ENCODE measurements at regions not wholly inside any gene's neighbourhood (a gene's known extent, or its start where the extent isn't known, plus 50 kb on each side); places are given as distances from the start of the nearest gene placed in this dataset.

DNA sequence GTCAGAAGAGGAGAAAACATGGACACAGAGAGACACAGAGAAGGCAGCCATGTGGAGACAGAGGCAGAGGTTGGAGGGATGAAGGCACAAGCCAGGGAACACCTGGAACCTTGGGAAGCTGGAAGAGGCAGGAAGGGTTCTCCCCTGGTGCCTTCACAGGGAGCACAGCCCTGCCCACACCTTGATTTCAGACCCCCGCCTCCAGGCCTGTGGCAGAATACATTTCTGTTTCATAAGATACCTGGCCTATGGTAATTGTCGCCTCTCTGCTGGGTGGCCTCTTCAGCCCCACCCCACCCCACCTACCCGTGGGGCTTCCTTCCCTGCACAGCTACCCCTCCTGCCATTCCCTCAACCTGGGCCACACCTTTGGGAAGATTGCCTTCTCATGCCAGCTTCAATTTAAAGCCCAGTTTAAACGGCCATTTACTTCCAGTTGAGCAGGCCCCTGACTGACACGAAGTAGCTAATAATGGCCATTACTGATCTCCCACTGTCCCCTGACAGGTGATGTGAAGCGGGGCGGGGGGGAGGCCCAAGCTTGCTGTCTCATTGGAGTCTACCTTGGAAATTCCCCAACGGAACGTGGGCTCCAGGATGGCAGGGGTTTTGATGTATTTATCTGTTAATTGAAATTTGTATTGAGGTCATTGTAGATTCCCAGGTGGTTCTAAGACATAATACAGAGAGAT, 291.7 kb upstream of the FOXF1 start:
- Histone ChIP-seq H3K36me3 (ENCODE audit: control insufficient read depth, low read length) (no peaks in the 10 kb centered on the region), H3K9me3 (ENCODE audit: control insufficient read depth, insufficient read depth, low read length) (no peaks in the 10 kb centered on the region), H3K9me2 (replicated peaks; ENCODE audit: control insufficient read depth, low read length) (no peaks in the 10 kb centered on the region), H3K4me3 (ENCODE audit: low read length) (no peak overlapping the region), H3K27me3 (ENCODE audit: control insufficient read depth, low read length) (peaks cover 8% of the 10 kb centered on the region; the same call in 1 of the 2 replicates), H3F3A (ENCODE audit: control insufficient read depth, insufficient read depth) (no peaks in the 10 kb centered on the region), H3K27ac (ENCODE audit: low read depth, low read length) (no peak overlapping the region), H3K79me2 (ENCODE audit: control insufficient read depth, low read length) (no peaks in the 10 kb centered on the region), H3K4me1 (ENCODE audit: control insufficient read depth, low read length) (no peaks in the 10 kb centered on the region), H3K4me2 (ENCODE audit: low read length) (no peak overlapping the region), H4K20me1 (ENCODE audit: control insufficient read depth, insufficient read depth, low read depth, low read length) (no peaks in the 10 kb centered on the region)
- TF ChIP-seq CTCF (IDR thresholded peaks at IDR 0.05; ENCODE audit: low read depth, low read length, poor library complexity, severe bottlenecking) = no peak
- TF ChIP-seq EZH2phosphoT487 (IDR thresholded peaks at IDR 0.05; ENCODE audit: borderline replicate concordance, low read length) = no peak

GRCh38 chr16:86219655-86220445, 290.5 kb upstream of the FOXF1 start:
- Histone ChIP-seq H4K20me1 (ENCODE audit: control insufficient read depth, insufficient read depth, low read depth, low read length) (no peaks in the 10 kb centered on the region), H3K27me3 (ENCODE audit: control insufficient read depth, low read length) (peaks cover 8% of the 10 kb centered on the region; the same call in 1 of the 2 replicates), H3K9me2 (replicated peaks; ENCODE audit: control insufficient read depth, low read length) (no peaks in the 10 kb centered on the region), H3K36me3 (ENCODE audit: control insufficient read depth, low read length) (no peaks in the 10 kb centered on the region), H3K9me3 (ENCODE audit: control insufficient read depth, insufficient read depth, low read length) (no peaks in the 10 kb centered on the region), H3K4me1 (ENCODE audit: control insufficient read depth, low read length) (no peaks in the 10 kb centered on the region), H3K27ac (ENCODE audit: low read depth, low read length) (no peak overlapping the region), H3K4me3 (ENCODE audit: low read length) (no peak overlapping the region), H3F3A (ENCODE audit: control insufficient read depth, insufficient read depth) (no peaks in the 10 kb centered on the region), H3K79me2 (ENCODE audit: control insufficient read depth, low read length) (no peaks in the 10 kb centered on the region), H3K4me2 (ENCODE audit: low read length) (no peak overlapping the region)
- TF ChIP-seq EZH2phosphoT487 (IDR thresholded peaks at IDR 0.05; ENCODE audit: borderline replicate concordance, low read length) (no peak), CTCF (IDR thresholded peaks at IDR 0.05; ENCODE audit: low read depth, low read length, poor library complexity, severe bottlenecking) (no peak)

DNA sequence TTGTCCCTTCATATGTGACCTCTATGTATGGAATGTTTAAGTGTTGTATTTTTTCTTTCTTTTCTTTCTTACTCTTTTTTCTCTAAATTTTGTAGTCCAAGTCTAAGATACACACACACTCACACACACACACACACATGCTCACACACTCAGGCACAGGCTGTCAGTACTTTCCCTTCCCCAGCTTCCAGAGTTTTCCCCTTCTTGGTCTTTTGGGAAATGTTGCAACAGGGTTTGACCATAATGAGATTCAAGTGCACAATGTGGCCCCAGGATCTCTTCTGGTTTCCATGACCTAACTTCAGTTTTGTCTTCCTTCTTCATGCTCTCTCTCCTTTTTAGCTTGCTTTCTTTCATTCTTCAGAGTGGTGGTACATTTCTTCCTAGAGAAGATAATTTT, 289.8 kb upstream of the FOXF1 start:
- H3K27me3 ChIP-seq (ENCODE audit: control insufficient read depth, low read length) = peaks cover 8% of the 10 kb centered on the region; the same call in 1 of the 2 replicates
- no peaks in the 10 kb centered on the region for H3F3A ChIP-seq (ENCODE audit: control insufficient read depth, insufficient read depth)
- TF ChIP-seq EZH2phosphoT487 (IDR thresholded peaks at IDR 0.05; ENCODE audit: borderline replicate concordance, low read length) (no peak), CTCF (IDR thresholded peaks at IDR 0.05; ENCODE audit: low read depth, low read length, poor library complexity, severe bottlenecking) (no peak)
- H3K36me3 ChIP-seq (ENCODE audit: control insufficient read depth, low read length) = no peaks in the 10 kb centered on the region
- H3K27ac ChIP-seq (ENCODE audit: low read depth, low read length) = no peak overlapping the region
- H3K9me3 ChIP-seq (ENCODE audit: control insufficient read depth, insufficient read depth, low read length) = no peaks in the 10 kb centered on the region
- no peaks in the 10 kb centered on the region for H3K4me1 ChIP-seq (ENCODE audit: control insufficient read depth, low read length)
- no peak overlapping the region for H3K4me2 ChIP-seq (ENCODE audit: low read length)
- no peaks in the 10 kb centered on the region for H3K79me2 ChIP-seq (ENCODE audit: control insufficient read depth, low read length)
- H3K9me2 ChIP-seq (replicated peaks; ENCODE audit: control insufficient read depth, low read length) = no peaks in the 10 kb centered on the region
- no peaks in the 10 kb centered on the region for H4K20me1 ChIP-seq (ENCODE audit: control insufficient read depth, insufficient read depth, low read depth, low read length)
- no peak overlapping the region for H3K4me3 ChIP-seq (ENCODE audit: low read length)

All from DOHH2 (cell line).